Type B pancreatic cell (in vitro differentiated cells): ENCODE measurements at regions not wholly inside any gene's neighbourhood (a gene's known extent, or its start where the extent isn't known, plus 50 kb on each side); places are given as distances from the start of the nearest gene placed in this dataset.

Experiments used
- DNase-seq: peaks from one replicate; pipeline ENCODE4 v3.0.0; 2021; ENCODE audit warnings: mixed read lengths; ENCODE audit not compliant: unreplicated experiment; ENCODE audit errors: extremely low spot score
- H3K27ac Mint-ChIP-seq: 2 replicates; pipeline ENCODE4 v1.8.0; 2021; ENCODE audit warnings: mild to moderate bottlenecking, mixed read lengths
- H3K27me3 Mint-ChIP-seq: 2 replicates; pipeline ENCODE4 v1.8.0; 2021; ENCODE audit warnings: mixed read lengths
- H3K36me3 Mint-ChIP-seq: 2 replicates; pipeline ENCODE4 v1.8.0; 2021; ENCODE audit warnings: mixed read lengths
- H3K4me1 Mint-ChIP-seq: one replicate; pipeline ENCODE4 v1.8.0; 2021; ENCODE audit warnings: mixed read lengths; ENCODE audit not compliant: unreplicated experiment
- H3K4me3 Mint-ChIP-seq: 2 replicates; pipeline ENCODE4 v1.8.0; 2021; ENCODE audit warnings: mild to moderate bottlenecking, mixed read lengths
- H3K9me3 Mint-ChIP-seq: 2 replicates; pipeline ENCODE4 v1.8.0; 2021; ENCODE audit warnings: mixed read lengths
- TF ChIP-seq, protein P1 (sequence below): fragments of 200-600 bp; sonication (generic); conservative IDR thresholded peaks from 2 replicates; pipeline ENCODE4 v1.5.0; 2021; ENCODE audit warnings: antibody characterized with exemption, mild to moderate bottlenecking

DNA sequence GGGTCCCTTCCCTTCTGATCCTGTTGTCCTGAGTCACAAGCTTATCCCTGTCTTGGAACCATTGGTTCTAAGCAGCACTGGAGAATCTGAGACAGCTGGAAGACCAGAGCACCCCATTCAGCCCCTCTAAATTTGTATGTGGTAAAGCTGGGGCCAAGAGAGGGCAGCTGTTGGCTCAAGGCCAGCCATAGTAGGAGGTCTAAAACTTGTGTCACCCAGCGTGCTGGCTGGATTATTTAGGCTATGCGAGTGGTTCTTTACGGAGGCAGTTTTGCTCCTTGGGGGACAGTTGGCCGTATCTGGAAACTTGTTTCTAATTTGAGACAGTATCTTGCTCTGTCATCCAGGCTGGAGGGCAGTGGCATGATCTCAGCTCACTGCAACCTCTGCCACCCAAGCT, 69.6 kb upstream of the GSE1 start:
- no peaks in the 10 kb centered on the region for H3K36me3 Mint-ChIP-seq
- DNase-seq = no peak
- TF ChIP-seq, protein P1, sequence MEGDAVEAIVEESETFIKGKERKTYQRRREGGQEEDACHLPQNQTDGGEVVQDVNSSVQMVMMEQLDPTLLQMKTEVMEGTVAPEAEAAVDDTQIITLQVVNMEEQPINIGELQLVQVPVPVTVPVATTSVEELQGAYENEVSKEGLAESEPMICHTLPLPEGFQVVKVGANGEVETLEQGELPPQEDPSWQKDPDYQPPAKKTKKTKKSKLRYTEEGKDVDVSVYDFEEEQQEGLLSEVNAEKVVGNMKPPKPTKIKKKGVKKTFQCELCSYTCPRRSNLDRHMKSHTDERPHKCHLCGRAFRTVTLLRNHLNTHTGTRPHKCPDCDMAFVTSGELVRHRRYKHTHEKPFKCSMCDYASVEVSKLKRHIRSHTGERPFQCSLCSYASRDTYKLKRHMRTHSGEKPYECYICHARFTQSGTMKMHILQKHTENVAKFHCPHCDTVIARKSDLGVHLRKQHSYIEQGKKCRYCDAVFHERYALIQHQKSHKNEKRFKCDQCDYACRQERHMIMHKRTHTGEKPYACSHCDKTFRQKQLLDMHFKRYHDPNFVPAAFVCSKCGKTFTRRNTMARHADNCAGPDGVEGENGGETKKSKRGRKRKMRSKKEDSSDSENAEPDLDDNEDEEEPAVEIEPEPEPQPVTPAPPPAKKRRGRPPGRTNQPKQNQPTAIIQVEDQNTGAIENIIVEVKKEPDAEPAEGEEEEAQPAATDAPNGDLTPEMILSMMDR = no peak
- H3K9me3 Mint-ChIP-seq = no peaks in the 10 kb centered on the region
- H3K4me3 Mint-ChIP-seq = no peak overlapping the region
- no peak overlapping the region for H3K27ac Mint-ChIP-seq
- H3K27me3 Mint-ChIP-seq = no peaks in the 10 kb centered on the region
- peaks cover 25% of the 10 kb centered on the region for H3K4me1 Mint-ChIP-seq

DNA sequence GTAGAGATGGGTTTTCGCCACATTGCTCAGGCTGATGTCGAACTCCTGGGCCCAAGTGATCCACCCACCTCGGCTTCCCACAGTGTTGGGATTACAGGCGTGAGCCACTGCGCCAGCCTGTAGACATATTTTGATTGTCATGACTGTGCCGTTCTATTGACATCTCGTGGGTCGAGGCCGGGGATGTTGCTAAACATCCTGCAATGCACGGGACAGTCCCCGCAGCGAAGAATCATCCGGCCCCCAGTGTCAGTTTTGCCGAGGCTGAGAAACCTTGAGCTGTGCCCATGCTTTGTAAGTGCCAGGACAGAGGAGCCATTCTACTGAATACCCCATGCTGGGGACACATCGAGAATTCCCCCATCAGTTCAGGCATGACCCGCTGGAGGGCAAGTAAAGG, 69.1 kb upstream of the GSE1 start:
- TF ChIP-seq, protein P1 = no peak

DNA sequence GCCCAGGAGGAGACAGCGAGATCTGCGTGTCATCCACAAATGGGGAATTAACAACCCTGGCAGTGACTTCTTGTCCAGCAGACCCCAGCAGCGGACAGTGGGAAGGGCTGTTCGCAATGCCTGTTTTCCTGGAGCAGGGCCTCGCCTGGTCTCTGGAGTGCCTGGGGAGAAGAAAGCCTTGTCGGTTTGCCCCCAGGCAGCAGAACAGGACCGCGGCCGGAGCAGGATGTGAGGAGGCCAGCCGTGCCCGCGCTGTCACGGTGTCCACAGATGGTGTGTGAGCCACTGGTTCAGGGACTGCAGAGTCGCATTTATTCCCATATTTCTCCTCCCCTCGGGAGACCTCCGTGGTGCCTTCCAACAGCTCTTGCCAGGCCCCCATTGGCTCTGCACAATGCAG, 68.5 kb upstream of the GSE1 start:
- no peak overlapping the region for H3K27ac Mint-ChIP-seq

More for the DNA sequence above, 69.1 kb upstream of the GSE1 start:
- no peaks in the 10 kb centered on the region for H3K27me3 Mint-ChIP-seq
- DNase-seq = no peak
- no peak overlapping the region for H3K27ac Mint-ChIP-seq
- H3K4me1 Mint-ChIP-seq = peaks cover 25% of the 10 kb centered on the region
- no peak overlapping the region for H3K4me3 Mint-ChIP-seq
- no peaks in the 10 kb centered on the region for H3K36me3 Mint-ChIP-seq
- no peaks in the 10 kb centered on the region for H3K9me3 Mint-ChIP-seq

DNA sequence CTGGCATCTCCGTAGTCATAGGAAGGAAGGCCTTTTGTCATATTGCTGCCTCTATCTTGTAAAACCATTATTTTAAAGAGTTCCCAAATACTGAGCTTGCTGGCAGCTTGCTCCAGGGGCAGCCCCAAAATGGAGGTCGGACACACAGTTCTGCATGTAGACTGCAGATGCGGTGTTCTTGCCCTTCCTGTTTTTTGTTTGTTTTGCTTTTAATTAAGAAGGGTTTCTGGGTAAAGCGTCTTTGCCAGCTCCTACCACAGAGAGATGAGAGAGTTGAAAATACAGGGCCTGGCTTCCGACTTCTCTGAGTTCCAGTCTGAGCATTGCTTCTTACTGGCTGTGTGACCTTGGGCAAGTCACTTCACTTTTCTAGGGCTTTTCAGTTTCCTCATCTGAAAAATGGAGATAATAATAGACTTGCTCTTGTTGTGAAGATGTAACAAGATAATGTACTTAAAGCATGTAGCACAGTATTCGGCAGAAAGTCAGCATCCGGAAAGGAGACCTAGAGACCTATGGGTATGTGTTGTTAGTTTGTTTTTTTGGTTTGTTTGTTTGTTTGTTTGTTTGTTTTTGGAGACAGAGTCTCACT, 67.8 kb upstream of the GSE1 start:
- no peaks in the 10 kb centered on the region for H3K36me3 Mint-ChIP-seq
- no peak overlapping the region for H3K27ac Mint-ChIP-seq
- no peaks in the 10 kb centered on the region for H3K9me3 Mint-ChIP-seq
- TF ChIP-seq, protein P1 = no peak
- peaks cover 25% of the 10 kb centered on the region for H3K4me1 Mint-ChIP-seq
- H3K27me3 Mint-ChIP-seq = no peaks in the 10 kb centered on the region
- no peak overlapping the region for H3K4me3 Mint-ChIP-seq
- no peak for DNase-seq

More for the DNA sequence above, 68.5 kb upstream of the GSE1 start:
- Mint-ChIP-seq H3K4me1 (peaks cover 25% of the 10 kb centered on the region), H3K36me3 (no peaks in the 10 kb centered on the region), H3K4me3 (no peak overlapping the region), H3K9me3 (no peaks in the 10 kb centered on the region), H3K27me3 (no peaks in the 10 kb centered on the region)
- TF ChIP-seq, protein P1 = no peak
- no peak for DNase-seq

DNA sequence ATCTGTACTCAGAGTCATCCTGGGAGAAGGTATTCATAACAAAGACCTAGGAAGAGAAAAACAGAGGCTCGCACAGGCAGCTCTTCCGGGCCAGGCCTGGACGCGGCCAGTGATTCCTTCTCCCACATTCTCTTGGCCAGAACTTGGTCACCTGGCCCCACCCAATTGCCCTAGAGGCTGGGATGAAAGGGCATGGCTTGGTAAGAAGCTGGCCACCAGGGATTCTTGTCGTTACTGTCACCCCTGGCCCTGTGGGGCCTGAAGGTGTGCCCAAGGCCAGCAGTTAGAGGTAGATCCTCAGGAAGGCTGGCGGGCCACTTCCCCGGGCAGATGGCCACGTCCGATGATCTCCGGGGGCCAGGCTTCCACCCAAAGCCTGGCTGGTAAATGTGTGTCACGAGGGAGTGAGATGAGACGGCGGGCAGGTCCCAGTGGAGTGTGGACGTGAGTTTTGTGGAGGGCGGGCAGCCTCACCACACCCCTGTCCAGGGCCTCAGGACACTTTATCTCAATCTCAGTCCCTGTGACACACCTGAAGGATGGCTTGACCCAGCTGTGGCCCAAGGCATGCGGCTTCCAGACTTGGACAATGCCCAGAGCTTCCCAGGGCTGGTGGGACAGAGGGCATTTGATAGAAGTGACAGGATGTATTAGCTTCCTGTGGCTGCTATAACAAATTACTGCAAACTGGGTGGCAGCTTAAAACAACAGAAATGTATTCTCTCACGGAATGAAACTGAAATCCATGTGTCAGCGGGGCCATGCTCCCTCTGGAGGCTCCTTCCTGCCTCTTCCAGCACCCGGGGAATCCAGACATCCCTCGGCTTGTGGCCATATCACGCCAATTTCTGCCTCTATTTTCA, 66.3 kb upstream of the GSE1 start:
- H3K27ac Mint-ChIP-seq = no peak overlapping the region
- no peaks in the 10 kb centered on the region for H3K36me3 Mint-ChIP-seq
- no peak overlapping the region for H3K4me3 Mint-ChIP-seq
- H3K27me3 Mint-ChIP-seq = no peaks in the 10 kb centered on the region
- peaks cover 25% of the 10 kb centered on the region for H3K4me1 Mint-ChIP-seq
- no peaks in the 10 kb centered on the region for H3K9me3 Mint-ChIP-seq
- DNase-seq = no peak
- TF ChIP-seq, protein P1 = peak; percentile 25
